ENCODE measurements at regions not wholly inside any gene's neighbourhood (a gene's known extent, or its start where the extent isn't known, plus 50 kb on each side); places are given as distances from the start of the nearest gene placed in this dataset.

- DNase-seq: no peak
Observed at GRCh38 chr4:54988655-54989054, 136.7 kb downstream of the KDR start.

GRCh38 chr4:54986095-54986846, 139.1 kb downstream of the KDR start:
- DNase-seq: no peak

- no peak for DNase-seq
Observed at GRCh38 chr4:54976682-54977081, 148.7 kb downstream of the KDR start.

- DNase-seq: no peak
Observed at GRCh38 chr4:54976031-54976430, 149.4 kb downstream of the KDR start.

GRCh38 chr4:54973784-54974183, 151.6 kb downstream of the KDR start:
- DNase-seq: no peak

- DNase-seq: no peak
Observed at GRCh38 chr4:54971474-54971950, 153.9 kb downstream of the KDR start.

GRCh38 chr4:54967289-54967688, 158.1 kb downstream of the KDR start:
- DNase-seq: no peak

GRCh38 chr4:54961357-54961975, 163.9 kb downstream of the KDR start:
- DNase-seq: no peak

- DNase-seq: no peak
Observed at GRCh38 chr4:54959651-54960116, 165.7 kb downstream of the KDR start.

- DNase-seq: no peak
Observed at GRCh38 chr4:54959131-54959530, 166.3 kb downstream of the KDR start.

GRCh38 chr4:54958236-54958635, 167.2 kb downstream of the KDR start:
- no peak for DNase-seq

- DNase-seq: no peak
Observed at GRCh38 chr4:54954656-54955388, 170.6 kb downstream of the KDR start.

GRCh38 chr4:54946741-54947140, 178.7 kb downstream of the KDR start:
- no peak for DNase-seq

- DNase-seq: no peak
Observed at GRCh38 chr4:54945838-54946237, 179.6 kb downstream of the KDR start.

GRCh38 chr4:54942721-54943120, 182.7 kb downstream of the KDR start:
- DNase-seq: no peak

- DNase-seq: peak; percentile 33
Observed at GRCh38 chr4:54941994-54942552, 183.3 kb downstream of the KDR start.

GRCh38 chr4:54940996-54941865, 184.2 kb downstream of the KDR start:
- no peak for DNase-seq

GRCh38 chr4:54937501-54937900, 187.9 kb downstream of the KDR start:
- DNase-seq: no peak

- no peak for DNase-seq
Observed at GRCh38 chr4:54933579-54933978, 191.8 kb downstream of the KDR start.

GRCh38 chr4:54930226-54930625, 195.2 kb downstream of the KDR start:
- DNase-seq: no peak

GRCh38 chr4:54929459-54929858, 195.9 kb downstream of the KDR start:
- DNase-seq: no peak

GRCh38 chr4:54924891-54925290, 200.5 kb downstream of the KDR start:
- DNase-seq: no peak
